ENCODE measurements at regions not wholly inside any gene's neighbourhood (a gene's known extent, or its start where the extent isn't known, plus 50 kb on each side); places are given as distances from the start of the nearest gene placed in this dataset.
"Not testable (repeated sequence)": the region's sequence is repeated elsewhere in the genome, so short reads cannot be mapped to it uniquely, and the experiment has no call there.

GRCh38 chr13:63541336-63541735, 2125.7 kb upstream of the PCDH20 start:
- no peak for DNase-seq

GRCh38 chr13:63540061-63540460, 2124.4 kb upstream of the PCDH20 start:
- no peak for DNase-seq

- DNase-seq = no peak
These were observed 2101.7 kb upstream of the PCDH20 start for GRCh38 chr13:63517371-63517770.

- DNase-seq = no peak
These were observed 2100.5 kb upstream of the PCDH20 start for GRCh38 chr13:63516124-63516523.

- DNase-seq = no peak
These were observed 2099.2 kb upstream of the PCDH20 start for GRCh38 chr13:63514886-63515285.

- DNase-seq = no peak
These were observed 2096.4 kb upstream of the PCDH20 start for GRCh38 chr13:63512095-63512494.

GRCh38 chr13:63501702-63502101, 2086.1 kb upstream of the PCDH20 start:
- no peak for DNase-seq

GRCh38 chr13:63497601-63498000, 2082.0 kb upstream of the PCDH20 start:
- no peak for DNase-seq

GRCh38 chr13:63492604-63493003, 2077.0 kb upstream of the PCDH20 start:
- no peak for DNase-seq

GRCh38 chr13:63490149-63490548, 2074.5 kb upstream of the PCDH20 start:
- DNase-seq = no peak

GRCh38 chr13:63481334-63481733, 2065.7 kb upstream of the PCDH20 start:
- DNase-seq = no peak

GRCh38 chr13:63472711-63473110, 2057.1 kb upstream of the PCDH20 start:
- no peak for DNase-seq

- no peak for DNase-seq
These were observed 2048.3 kb upstream of the PCDH20 start for GRCh38 chr13:63463782-63464610.

GRCh38 chr13:63460462-63461090, 2044.9 kb upstream of the PCDH20 start:
- no peak for DNase-seq

- no peak for DNase-seq
These were observed 2041.5 kb upstream of the PCDH20 start for GRCh38 chr13:63457186-63457585.

- no peak for DNase-seq
These were observed 2040.3 kb upstream of the PCDH20 start for GRCh38 chr13:63455938-63456337.

- no peak for DNase-seq
These were observed 2033.9 kb upstream of the PCDH20 start for GRCh38 chr13:63449550-63449949.

GRCh38 chr13:63448692-63449091, 2033.0 kb upstream of the PCDH20 start:
- DNase-seq = no peak

- DNase-seq = no peak
These were observed 2030.7 kb upstream of the PCDH20 start for GRCh38 chr13:63446329-63446728.

- DNase-seq = not testable (repeated sequence)
These were observed 2028.6 kb upstream of the PCDH20 start for GRCh38 chr13:63444225-63444624.

GRCh38 chr13:63438951-63439350, 2023.3 kb upstream of the PCDH20 start:
- no peak for DNase-seq

- no peak for DNase-seq
These were observed 2020.6 kb upstream of the PCDH20 start for GRCh38 chr13:63436325-63436668.

- no peak for DNase-seq
These were observed 2020.1 kb upstream of the PCDH20 start for GRCh38 chr13:63435667-63436324.

GRCh38 chr13:63433546-63434150, 2018.0 kb upstream of the PCDH20 start:
- DNase-seq = no peak
